H1 (cell line): ENCODE measurements at regions not wholly inside any gene's neighbourhood (a gene's known extent, or its start where the extent isn't known, plus 50 kb on each side); places are given as distances from the start of the nearest gene placed in this dataset.

Experiments
- BACH1 ChIP-seq: IDR thresholded peaks from 2 replicates; pipeline ENCODE4 v1.6.1; 2012; ENCODE audit warnings: low read length, improper control_type of control experiment
- BCL11A ChIP-seq, 2 experiments: IDR thresholded peaks; one replicate each; pipeline ENCODE4 v1.6.1; 2011; ENCODE audit warnings: low read depth in 2 of 2, low read length in 2 of 2, mild to moderate bottlenecking in 2 of 2
- CBX5 ChIP-seq: fragments of 300-800, 300-1000 bp; sonication (generic); IDR thresholded peaks from 2 replicates; pipeline ENCODE4 v1.7.1; 2016; ENCODE audit warnings: antibody characterized with exemption, low read length, low read depth
- CTBP2 ChIP-seq: IDR thresholded peaks from 2 replicates; pipeline ENCODE4 v1.7.0; 2011; ENCODE audit warnings: borderline replicate concordance, mild to moderate bottlenecking, moderate library complexity, mixed read lengths, low read length; ENCODE audit not compliant: insufficient read depth, insufficient read length
- NANOG ChIP-seq: IDR thresholded peaks from 2 replicates; pipeline ENCODE4 v1.6.1; 2011; ENCODE audit warnings: low read length, low read depth, mild to moderate bottlenecking, inconsistent platforms; ENCODE audit not compliant: insufficient read depth, poor library complexity, severe bottlenecking
- RXRA ChIP-seq: IDR thresholded peaks from 2 replicates; pipeline ENCODE4 v1.6.1; 2011; ENCODE audit warnings: low read depth, mild to moderate bottlenecking, low read length, moderate library complexity; ENCODE audit not compliant: insufficient read depth
- TCF12 ChIP-seq: IDR thresholded peaks from 2 replicates; pipeline ENCODE4 v1.6.1; 2011; ENCODE audit warnings: low read depth, mild to moderate bottlenecking, low read length
- ZNF274 ChIP-seq: IDR thresholded peaks from 2 replicates; pipeline ENCODE4 v1.7.0; 2012; ENCODE audit warnings: low read length, borderline replicate concordance; ENCODE audit errors: extremely low read depth
- TF ChIP-seq, protein P1 (sequence below): IDR thresholded peaks from 2 replicates; pipeline ENCODE4 v1.6.1; 2012; ENCODE audit warnings: inconsistent platforms

DNA sequence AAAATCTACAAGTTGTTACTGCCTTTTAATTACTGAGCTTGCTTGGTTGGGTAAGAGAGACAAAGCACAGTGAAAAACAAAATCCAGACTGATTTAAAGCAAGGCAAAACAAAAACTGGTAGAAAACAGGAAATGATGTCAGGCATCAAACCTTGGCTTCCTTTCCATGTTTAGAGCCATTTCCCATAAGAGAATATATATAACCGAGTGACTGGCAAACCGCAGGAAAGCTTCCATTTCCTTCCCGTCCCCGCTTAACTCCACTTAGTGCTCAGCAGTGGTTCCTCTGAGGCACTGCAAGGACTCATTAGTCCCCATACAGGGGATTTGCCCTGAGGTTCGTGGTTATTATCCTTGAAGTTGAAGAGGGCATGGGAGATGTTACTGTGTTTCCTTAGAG is 446.3 kb downstream of the LPIN1 start (continued):
- TF ChIP-seq, protein P1, sequence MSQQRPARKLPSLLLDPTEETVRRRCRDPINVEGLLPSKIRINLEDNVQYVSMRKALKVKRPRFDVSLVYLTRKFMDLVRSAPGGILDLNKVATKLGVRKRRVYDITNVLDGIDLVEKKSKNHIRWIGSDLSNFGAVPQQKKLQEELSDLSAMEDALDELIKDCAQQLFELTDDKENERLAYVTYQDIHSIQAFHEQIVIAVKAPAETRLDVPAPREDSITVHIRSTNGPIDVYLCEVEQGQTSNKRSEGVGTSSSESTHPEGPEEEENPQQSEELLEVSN, result no peak
- TF ChIP-seq RXRA (no peak), CTBP2 (no peak), CBX5 (no peak), TCF12 (no peak), ZNF274 (no peak), NANOG (no peak), BCL11A (IDR thresholded peaks at IDR 0.05; ENCODE audit: low read depth in 2 of 2, low read length in 2 of 2) (no peak), BACH1 (no peak)
